ENCODE measurements at regions not wholly inside any gene's neighbourhood (a gene's known extent, or its start where the extent isn't known, plus 50 kb on each side); places are given as distances from the start of the nearest gene placed in this dataset.

DNA sequence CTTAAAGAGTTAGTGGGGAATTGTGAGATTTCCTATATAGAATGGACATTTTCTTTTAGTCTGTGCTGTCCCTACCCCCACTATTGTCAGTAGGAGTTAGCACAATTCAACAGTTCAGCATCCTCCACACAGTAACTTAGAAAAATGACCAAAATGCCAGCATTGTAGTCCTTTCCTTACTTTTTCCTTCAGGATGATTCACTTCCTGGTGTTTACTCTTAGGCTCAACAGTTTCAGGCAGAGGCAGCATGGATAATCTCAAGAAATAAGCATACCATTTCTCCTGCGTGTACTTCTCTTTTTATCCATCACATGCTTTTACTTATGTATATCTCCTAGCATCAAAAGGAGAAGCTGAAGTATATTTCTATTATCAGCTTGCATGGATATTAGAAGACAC is 683.4 kb downstream of the SLC16A7 start:
- 61 to 82% (median 76%) methylated on average over 1 of the region's 1 CpG for WGBS, 4 donors
- H3K27me3 ChIP-seq = no peaks in the 10 kb centered on the region
- H3K27ac ChIP-seq = no peak overlapping the region
- H3K4me1 ChIP-seq (replicated peaks in 1 of 2) = no peaks in the 10 kb centered on the region
- H3K36me3 ChIP-seq (replicated peaks in 1 of 2) = no peaks in the 10 kb centered on the region
- intact Hi-C loops (cut with DNase I) = no loop called here
- H3K9me3 ChIP-seq (replicated peaks in 1 of 3) = no peaks in the 10 kb centered on the region
- no peak for DNase-seq
- TF ChIP-seq POLR2A (IDR thresholded peaks at IDR 0.05) = no peak
- no peak overlapping the region for H3K4me3 ChIP-seq

DNA sequence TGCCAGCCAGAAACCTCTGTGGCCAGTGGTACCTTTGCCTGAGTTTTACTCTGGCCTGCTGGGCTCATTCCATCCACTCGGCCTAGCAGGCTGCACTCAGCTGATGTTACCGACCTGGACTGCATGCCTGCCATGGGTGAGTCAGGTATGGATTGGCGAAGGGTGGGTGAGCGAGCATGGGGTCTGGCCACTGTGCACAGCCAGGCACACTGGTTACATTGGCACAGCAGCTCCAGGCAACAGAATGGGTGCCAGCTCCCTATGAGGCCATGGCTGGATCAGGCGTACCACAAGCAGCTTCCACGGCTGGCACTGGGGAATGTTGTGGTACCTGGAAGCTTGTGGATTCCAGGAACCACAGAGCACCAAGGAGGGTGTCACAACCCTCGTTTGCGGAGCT is 685.7 kb downstream of the SLC16A7 start:
- WGBS, 4 donors = 79 to 90% (median 88%) methylated on average over 6 to 8 of the region's 8 CpGs
- no peaks in the 10 kb centered on the region for H3K4me1 ChIP-seq (replicated peaks in 1 of 2)
- H3K4me3 ChIP-seq = no peak overlapping the region
- H3K36me3 ChIP-seq (replicated peaks in 1 of 2) = no peaks in the 10 kb centered on the region
- intact Hi-C loops (cut with DNase I) = no loop called here
- TF ChIP-seq POLR2A (IDR thresholded peaks at IDR 0.05) = no peak
- TF ChIP-seq, protein P1, sequence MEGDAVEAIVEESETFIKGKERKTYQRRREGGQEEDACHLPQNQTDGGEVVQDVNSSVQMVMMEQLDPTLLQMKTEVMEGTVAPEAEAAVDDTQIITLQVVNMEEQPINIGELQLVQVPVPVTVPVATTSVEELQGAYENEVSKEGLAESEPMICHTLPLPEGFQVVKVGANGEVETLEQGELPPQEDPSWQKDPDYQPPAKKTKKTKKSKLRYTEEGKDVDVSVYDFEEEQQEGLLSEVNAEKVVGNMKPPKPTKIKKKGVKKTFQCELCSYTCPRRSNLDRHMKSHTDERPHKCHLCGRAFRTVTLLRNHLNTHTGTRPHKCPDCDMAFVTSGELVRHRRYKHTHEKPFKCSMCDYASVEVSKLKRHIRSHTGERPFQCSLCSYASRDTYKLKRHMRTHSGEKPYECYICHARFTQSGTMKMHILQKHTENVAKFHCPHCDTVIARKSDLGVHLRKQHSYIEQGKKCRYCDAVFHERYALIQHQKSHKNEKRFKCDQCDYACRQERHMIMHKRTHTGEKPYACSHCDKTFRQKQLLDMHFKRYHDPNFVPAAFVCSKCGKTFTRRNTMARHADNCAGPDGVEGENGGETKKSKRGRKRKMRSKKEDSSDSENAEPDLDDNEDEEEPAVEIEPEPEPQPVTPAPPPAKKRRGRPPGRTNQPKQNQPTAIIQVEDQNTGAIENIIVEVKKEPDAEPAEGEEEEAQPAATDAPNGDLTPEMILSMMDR (IDR thresholded peaks at IDR 0.05) = no peak
- H3K27me3 ChIP-seq = no peaks in the 10 kb centered on the region
- no peak for DNase-seq
- H3K9me3 ChIP-seq (replicated peaks in 1 of 3) = no peaks in the 10 kb centered on the region
- H3K27ac ChIP-seq = no peak overlapping the region

DNA sequence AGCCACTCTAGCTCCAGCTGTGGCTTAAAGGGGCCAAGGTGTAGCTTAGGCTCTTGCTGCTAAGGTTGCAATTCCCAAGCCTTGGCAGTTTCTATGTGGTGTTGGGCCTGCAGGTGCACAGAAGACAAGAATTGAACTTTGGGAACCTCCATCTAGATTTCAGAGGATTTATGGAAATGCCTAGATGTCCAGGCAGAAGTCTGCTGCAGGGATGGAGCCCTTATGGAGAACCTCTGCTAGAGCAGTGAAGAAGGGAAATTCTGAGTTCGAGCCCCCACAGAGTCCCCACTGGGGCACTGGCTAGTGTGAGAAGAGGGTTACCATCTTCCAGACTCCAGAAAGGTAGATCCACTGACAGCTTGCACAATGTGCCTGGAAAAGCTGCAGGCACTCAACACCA is 694.7 kb downstream of the SLC16A7 start:
- Histone ChIP-seq H3K9me3 (replicated peaks in 1 of 3) (no peaks in the 10 kb centered on the region), H3K27me3 (no peaks in the 10 kb centered on the region), H3K36me3 (replicated peaks in 1 of 2) (no peaks in the 10 kb centered on the region), H3K27ac (no peak overlapping the region), H3K4me3 (no peak overlapping the region), H3K4me1 (replicated peaks in 1 of 2) (no peaks in the 10 kb centered on the region)
- intact Hi-C loops (cut with DNase I) = no loop called here
- DNase-seq = no peak
- TF ChIP-seq POLR2A (IDR thresholded peaks at IDR 0.05) = no peak
- TF ChIP-seq, protein P1 (IDR thresholded peaks at IDR 0.05) = no peak
- WGBS, 4 donors = 76 to 91% (median 84%) methylated on average over 1 of the region's 1 CpG

DNA sequence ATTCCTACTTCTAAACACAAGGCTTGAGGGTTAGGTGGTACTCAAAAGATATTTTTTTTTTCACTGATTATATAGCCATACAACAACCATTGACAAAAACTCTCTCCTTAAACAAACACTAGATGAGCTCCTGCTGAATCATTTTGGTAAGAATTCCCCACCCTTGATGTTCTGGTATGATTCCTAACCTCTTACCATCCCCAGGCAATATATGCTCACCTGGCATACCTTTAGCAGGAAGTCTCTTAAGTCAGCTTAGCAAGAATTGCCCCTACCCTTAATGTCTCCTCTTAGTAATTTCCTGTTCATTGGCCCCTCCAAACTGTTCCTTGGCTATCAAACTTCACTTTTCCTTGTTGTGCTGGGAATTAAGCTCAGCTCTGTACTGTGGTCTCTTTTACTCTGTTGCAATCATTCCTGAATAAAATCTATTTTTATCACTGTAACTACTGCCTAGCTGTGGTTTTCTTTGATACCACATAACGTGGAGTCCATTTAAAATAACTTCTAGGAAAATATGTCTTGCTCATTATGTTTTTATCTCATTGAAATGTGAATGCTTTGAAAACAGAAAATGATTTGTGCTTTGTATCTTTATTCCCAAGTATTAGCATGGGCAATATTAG is 712.6 kb downstream of the SLC16A7 start:
- H3K4me1 ChIP-seq (replicated peaks in 1 of 2) = no peaks in the 10 kb centered on the region
- no peak for DNase-seq
- no peaks in the 10 kb centered on the region for H3K9me3 ChIP-seq (replicated peaks in 1 of 3)
- H3K27ac ChIP-seq = no peak overlapping the region
- 7 to 30% (median 24%) methylated on average over 1 of the region's 1 CpG for WGBS, 4 donors
- H3K4me3 ChIP-seq = no peak overlapping the region
- TF ChIP-seq, protein P1 (IDR thresholded peaks at IDR 0.05) = no peak
- TF ChIP-seq POLR2A (IDR thresholded peaks at IDR 0.05) = no peak
- intact Hi-C loops (cut with DNase I) = no loop called here
- H3K27me3 ChIP-seq = no peaks in the 10 kb centered on the region
- no peaks in the 10 kb centered on the region for H3K36me3 ChIP-seq (replicated peaks in 1 of 2)

DNA sequence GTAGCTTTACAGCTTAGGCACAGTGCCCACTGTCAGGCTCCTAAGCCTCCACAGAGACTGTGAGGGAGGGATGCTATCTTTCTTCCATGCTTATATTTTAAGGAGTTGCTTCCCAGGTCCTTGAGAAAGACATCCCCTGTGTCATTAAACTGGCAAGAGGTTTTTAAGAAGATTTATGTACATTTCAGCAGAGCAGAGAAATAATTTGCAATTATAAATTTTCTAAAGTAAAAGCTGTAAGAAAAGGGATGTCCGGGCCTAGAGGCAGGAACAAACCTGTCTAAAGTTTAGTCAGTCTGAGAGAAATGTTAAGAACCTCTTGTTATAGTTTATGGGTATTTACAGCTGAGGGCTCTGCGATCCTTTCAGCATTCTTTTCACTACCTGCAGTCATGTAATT is 716.1 kb downstream of the SLC16A7 start:
- no peak for DNase-seq
- Histone ChIP-seq H3K27me3 (no peaks in the 10 kb centered on the region), H3K4me1 (replicated peaks in 1 of 2) (no peaks in the 10 kb centered on the region), H3K27ac (no peak overlapping the region), H3K36me3 (replicated peaks in 1 of 2) (no peaks in the 10 kb centered on the region), H3K4me3 (no peak overlapping the region), H3K9me3 (replicated peaks in 1 of 3) (no peaks in the 10 kb centered on the region)
- TF ChIP-seq, protein P1 (IDR thresholded peaks at IDR 0.05) = no peak
- no peak for TF ChIP-seq POLR2A (IDR thresholded peaks at IDR 0.05)
- intact Hi-C loops (cut with DNase I) = no loop called here
- WGBS, 4 donors = 73 to 79% (median 78%) methylated on average over 2 of the region's 2 CpGs

Data from adrenal gland (tissue), 9 donors.